Activated CD8-positive, alpha-beta memory T cell treated with anti-CD3 and anti-CD28 coated beads for 48 hours (primary cell): ENCODE measurements at regions not wholly inside any gene's neighbourhood (a gene's known extent, or its start where the extent isn't known, plus 50 kb on each side); places are given as distances from the start of the nearest gene placed in this dataset.

Experiments used
- DNase-seq, 3 experiments: peaks; one replicate each; pipeline ENCODE4 v3.0.0-alpha.2; 2020; ENCODE audit warnings: low read depth in 2 of 3, low spot score in 2 of 3

GRCh38 chr9:31776471-31776870 lies 608.0 kb upstream of the ACO1 start:
- no peak for DNase-seq

GRCh38 chr9:31783491-31783890 lies 601.0 kb upstream of the ACO1 start:
- DNase-seq = no peak

- no peak for DNase-seq
Measured at GRCh38 chr9:31790720-31791119, 593.7 kb upstream of the ACO1 start.

- DNase-seq = no peak
Measured at GRCh38 chr9:31799953-31800609, 584.4 kb upstream of the ACO1 start.

- no peak for DNase-seq
Measured at GRCh38 chr9:31807574-31808256, 576.7 kb upstream of the ACO1 start.

GRCh38 chr9:31808766-31809165 lies 575.7 kb upstream of the ACO1 start:
- DNase-seq = no peak

- no peak for DNase-seq
Measured at GRCh38 chr9:31820426-31820825, 564.0 kb upstream of the ACO1 start.

- DNase-seq = no peak
Measured at GRCh38 chr9:31821583-31821982, 562.9 kb upstream of the ACO1 start.

GRCh38 chr9:31823365-31823764 lies 561.1 kb upstream of the ACO1 start:
- no peak for DNase-seq

GRCh38 chr9:31824860-31825259 lies 559.6 kb upstream of the ACO1 start:
- DNase-seq = no peak

- DNase-seq = no peak
Measured at GRCh38 chr9:31837211-31837610, 547.2 kb upstream of the ACO1 start.

GRCh38 chr9:31839273-31839672 lies 545.2 kb upstream of the ACO1 start:
- DNase-seq = no peak

- no peak for DNase-seq
Measured at GRCh38 chr9:31840702-31841101, 543.7 kb upstream of the ACO1 start.

- no peak for DNase-seq
Measured at GRCh38 chr9:31847963-31848362, 536.5 kb upstream of the ACO1 start.

GRCh38 chr9:31848505-31849285 lies 535.7 kb upstream of the ACO1 start:
- no peak for DNase-seq

- DNase-seq = no peak
Measured at GRCh38 chr9:31854187-31854586, 530.3 kb upstream of the ACO1 start.

- DNase-seq = no peak
Measured at GRCh38 chr9:31868830-31869229, 515.6 kb upstream of the ACO1 start.

GRCh38 chr9:31870276-31870675 lies 514.2 kb upstream of the ACO1 start:
- DNase-seq = no peak

GRCh38 chr9:31873722-31874121 lies 510.7 kb upstream of the ACO1 start:
- no peak for DNase-seq

GRCh38 chr9:31894008-31894407 lies 490.4 kb upstream of the ACO1 start:
- no peak for DNase-seq

GRCh38 chr9:31908158-31908890 lies 476.1 kb upstream of the ACO1 start:
- DNase-seq = no peak
